Skin epidermis (tissue), 12 donors: ENCODE measurements at regions not wholly inside any gene's neighbourhood (a gene's known extent, or its start where the extent isn't known, plus 50 kb on each side); places are given as distances from the start of the nearest gene placed in this dataset.
A peak's percentile ranks its signal among the peaks of the same experiment; 100 is the strongest.

Experiments used
- H3K27ac ChIP-seq, 21 experiments: fragments of 200-600 bp; sonication (generic) in 11 of 21; one replicate each; pipeline ENCODE4 v1.5.0; 2020; ENCODE audit warnings: mild to moderate bottlenecking in 3 of 21, inconsistent platforms in 2 of 21, moderate library complexity in 2 of 21
- H3K4me3 ChIP-seq, 7 experiments: fragments of 200-600 bp; sonication (generic) in 2 of 7; one replicate each; pipeline ENCODE4 v1.5.0; 2020; ENCODE audit warnings: inconsistent platforms in 2 of 7, mild to moderate bottlenecking in 2 of 7, moderate library complexity in 1 of 7

DNA sequence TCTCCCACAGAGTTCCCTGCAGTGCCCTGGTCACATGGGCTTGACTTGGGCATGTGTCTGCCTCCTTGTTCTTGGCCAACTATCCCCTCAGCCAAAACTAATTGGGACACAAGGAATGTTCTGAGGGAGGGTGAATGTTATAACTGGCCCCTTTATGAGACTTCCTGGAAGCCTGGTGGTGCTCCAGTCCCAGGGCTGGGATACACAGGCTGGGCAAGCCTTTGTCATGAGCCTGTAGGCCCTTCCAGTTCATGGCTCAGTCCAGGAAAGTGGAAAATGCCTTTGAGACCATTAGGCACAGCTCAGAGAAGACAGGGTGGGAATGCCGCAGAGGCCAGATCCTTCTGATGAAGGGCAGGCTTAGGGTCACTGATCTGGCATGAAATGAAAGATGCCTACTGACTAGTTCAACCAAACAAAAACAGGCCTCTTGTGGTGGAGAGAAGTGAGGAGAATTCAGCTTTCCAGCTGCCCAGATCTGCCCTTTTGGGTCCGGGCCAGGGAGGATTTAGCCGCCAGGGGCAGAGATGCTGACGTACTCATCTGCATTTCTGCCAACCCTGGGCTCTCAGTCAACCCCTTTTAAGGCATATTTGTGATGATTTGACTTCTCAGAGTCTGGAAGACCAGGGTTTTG lies 961.5 kb downstream of the KCNMA1 start:
- Histone ChIP-seq H3K4me3 (no peak overlapping the region), H3K27ac (peak overlapping the region in 11 of 21 experiments; percentile 4 to 67 (median 42))

DNA sequence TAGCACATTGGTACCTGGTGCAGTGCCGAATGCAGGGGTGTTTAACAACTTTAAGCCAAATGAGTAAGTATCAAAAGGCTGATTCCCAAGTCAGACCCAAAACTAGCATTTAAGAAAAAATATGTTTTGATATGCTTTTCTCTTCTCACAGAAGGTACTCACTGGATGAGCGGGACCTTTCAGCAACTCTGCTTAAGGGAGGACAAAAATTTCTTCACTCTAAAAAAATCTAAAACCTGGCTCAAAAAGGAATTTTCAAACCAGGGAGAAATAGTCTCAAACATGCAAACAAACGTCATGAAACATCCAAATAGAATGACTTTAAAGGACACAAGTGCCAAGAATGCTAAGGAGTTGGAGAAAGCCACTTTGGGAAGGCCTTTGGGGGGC lies 962.1 kb downstream of the KCNMA1 start:
- no peak overlapping the region for H3K4me3 ChIP-seq
- peak overlapping the region in 8 of 21 experiments; percentile 8 to 67 (median 58) for H3K27ac ChIP-seq

DNA sequence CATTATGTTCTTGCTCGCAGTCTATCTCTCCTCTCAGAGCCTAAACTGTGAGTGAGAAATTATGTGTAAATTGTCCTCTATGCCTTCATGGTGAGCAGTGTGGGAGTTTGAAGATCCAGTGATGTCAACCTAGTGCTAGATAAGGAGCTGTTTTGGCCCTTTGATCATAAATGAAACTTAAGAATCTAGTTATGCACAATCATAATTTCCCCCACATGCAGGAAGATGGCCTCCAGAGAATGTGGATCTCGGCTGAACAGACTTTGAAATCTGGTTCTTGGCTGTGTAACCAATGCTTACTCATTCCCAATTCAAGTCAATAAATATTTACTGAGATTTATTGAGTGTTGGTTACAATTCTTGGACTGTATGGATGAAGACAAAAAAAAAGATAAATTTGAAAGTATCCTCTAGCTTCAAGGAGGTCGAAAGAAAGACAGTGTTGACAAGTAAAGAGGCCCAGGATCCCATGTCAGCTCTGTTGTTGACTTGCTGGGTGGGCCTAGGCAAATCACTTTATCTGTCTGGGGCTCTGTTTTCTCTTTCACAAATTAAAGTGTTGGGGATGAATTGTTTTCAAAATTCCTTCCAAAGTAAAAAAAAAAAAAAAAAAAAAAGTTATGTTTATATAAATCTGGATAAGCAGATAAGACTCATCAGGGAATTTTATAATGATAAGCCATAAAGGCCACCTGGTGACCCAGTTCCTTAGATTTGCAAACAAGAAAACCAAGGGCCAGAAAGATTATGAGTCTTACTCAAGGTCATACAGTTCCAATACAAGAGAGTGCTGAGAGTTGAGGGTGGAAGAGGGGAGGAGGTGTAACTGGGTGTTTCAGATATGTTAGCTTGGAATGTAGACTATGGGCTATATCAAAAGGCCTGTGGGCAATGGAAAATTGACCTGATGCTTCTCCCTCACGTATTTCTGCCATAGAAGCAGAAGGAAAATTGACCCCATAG lies 969.9 kb downstream of the KCNMA1 start:
- no peak overlapping the region for H3K4me3 ChIP-seq
- peak overlapping the region in 1 of 21 experiments; percentile 8 for H3K27ac ChIP-seq

DNA sequence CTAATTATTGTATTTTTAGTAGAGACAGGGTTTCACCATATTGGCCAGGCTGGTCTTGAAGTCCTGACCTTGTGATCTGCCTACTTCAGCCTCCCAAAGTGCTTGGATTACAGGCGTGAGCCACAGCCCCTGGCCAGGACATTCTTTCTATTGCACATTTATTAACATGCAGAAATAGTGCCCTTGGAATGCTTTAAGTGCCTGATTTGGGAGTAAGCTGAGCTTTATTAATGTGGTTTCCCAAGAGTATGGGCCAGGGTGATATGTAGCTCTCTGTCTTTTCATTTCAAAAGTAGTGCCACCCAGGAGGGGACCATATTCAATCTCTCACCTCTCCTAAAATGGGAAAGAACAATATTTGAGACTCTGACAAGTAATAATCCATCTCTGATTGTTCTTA lies 970.7 kb downstream of the KCNMA1 start:
- peak overlapping the region in 1 of 21 experiments; percentile 8 for H3K27ac ChIP-seq
- no peak overlapping the region for H3K4me3 ChIP-seq

DNA sequence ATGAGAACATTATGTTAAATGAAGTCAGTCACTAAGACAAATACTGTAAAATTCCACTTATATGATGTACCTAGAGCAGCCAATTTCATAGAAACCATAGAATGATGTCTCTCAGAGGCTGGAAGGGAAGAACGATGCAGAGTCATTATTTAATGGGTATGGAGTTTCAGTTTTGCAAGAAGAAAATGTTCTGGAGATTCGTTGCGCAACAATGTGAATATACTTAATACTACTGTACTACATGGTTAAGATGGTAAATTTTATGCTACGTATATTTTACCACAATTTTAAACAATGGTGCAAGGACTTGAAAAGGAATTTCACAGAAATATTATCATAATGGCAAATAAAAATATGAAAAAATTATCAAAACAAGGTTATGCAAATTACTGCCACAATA lies 972.6 kb downstream of the KCNMA1 start:
- H3K27ac ChIP-seq, result no peak overlapping the region
- H3K4me3 ChIP-seq, result no peak overlapping the region

DNA sequence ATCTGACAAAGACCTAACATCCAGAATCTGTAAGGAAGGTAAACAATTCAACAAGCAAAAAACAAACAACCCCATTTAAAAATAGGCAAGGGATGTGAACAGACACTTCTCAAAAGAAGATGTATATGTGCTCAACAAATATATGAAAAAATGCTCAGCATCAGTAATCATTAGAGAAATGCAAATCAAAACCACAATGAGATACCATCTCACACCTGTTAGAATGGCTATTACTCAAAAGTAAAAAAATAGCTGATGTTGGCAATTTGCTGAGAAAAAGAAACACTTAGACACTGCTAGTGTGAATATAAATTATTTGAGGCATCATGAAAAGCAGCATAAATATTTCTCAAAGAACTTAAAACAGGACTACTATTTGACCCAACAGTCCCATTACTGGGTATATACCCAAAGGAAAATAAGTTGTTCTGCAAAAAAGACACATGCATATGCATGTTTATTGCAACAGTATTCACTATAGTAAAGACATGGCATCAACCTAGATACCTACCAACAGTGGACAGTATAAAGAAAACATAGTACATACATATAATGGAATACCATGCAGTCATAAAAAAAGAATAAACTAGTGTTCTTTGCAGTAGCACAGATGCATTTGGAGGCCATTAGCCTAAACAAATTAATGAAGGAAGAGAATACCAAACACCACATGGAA lies 980.1 kb downstream of the KCNMA1 start:
- Histone ChIP-seq H3K4me3 (no peak overlapping the region), H3K27ac (no peak overlapping the region)

DNA sequence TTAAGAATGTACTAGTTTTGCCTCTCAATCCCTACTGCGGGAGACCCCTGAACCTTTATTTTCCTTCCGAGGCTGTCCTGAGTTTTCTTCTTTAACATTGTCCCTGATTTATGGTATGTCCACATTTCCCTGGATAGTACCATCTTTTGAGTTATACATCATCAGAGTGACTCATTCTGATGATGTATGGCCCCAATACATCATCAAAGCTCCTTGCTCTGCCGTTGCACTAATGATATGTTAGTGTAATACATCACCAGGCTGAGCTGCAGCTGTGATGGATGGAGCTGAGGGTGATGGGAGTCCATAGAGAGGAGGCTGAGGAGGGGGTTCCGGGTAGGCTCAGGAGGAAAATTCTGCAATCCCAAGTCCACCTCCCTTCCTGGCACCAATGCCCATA lies 986.5 kb downstream of the KCNMA1 start:
- Histone ChIP-seq H3K27ac (no peak overlapping the region), H3K4me3 (no peak overlapping the region)

DNA sequence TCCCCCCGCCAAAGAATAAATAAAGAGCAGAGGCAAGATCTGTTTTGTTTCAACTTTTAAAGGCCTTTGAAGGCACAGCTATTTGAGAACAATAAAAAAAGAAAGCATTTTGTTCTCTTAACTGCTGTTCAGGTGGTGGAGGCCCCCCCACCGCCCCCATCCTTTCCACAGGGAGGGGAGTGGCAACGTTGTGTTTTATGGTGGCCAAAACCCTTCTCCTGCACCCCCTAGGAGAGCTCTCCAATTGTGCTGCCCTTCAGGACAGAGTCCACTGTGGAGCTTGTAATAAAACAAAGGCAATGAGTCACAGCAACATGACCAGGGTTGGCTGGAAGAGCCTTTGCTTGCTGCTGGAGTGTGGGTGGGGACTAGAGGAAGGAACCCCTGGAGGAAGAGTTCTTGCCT lies 987.9 kb downstream of the KCNMA1 start:
- Histone ChIP-seq H3K4me3 (no peak overlapping the region), H3K27ac (peak overlapping the region in 4 of 21 experiments; percentile 8 to 49 (median 16))

DNA sequence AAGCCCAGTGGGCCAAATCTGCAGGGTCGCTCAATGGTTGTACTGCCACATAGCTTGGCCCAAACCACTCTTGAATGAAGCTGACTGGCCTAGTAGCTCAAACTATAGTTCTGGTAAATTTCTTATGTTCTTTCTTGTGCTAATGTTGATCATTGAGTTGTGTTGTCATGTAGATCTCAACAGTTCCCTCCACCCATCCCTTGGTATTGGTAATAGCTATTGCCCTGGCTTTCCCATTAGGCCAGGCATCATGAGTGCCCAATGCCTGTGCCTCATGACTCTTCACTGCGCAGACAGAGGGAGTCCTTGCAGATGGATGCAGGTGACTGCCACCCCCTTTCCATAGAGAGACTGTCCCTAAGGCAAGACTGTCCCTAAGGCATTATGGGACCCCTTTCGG lies 988.4 kb downstream of the KCNMA1 start:
- H3K27ac ChIP-seq, result peak overlapping the region in 4 of 21 experiments; percentile 8 to 49 (median 16)
- H3K4me3 ChIP-seq, result no peak overlapping the region

DNA sequence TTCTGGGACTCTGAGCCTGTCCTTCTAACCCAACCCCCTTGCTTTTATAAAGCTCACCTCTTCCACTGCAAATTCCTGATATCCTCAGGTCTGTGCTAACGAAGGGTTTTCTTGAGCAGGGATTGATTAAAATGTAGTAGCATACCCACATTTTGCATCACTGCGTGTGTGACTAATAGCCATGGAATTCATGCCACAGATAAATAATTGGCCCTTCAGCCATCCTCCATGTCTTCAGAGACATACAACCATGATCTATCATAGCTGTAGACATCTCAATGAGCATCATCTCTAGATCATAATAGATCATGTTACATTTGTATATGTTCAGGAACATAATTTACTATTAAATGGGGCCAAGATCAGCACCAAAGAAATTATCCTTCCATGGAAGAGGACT lies 990.3 kb downstream of the KCNMA1 start:
- Histone ChIP-seq H3K27ac (no peak overlapping the region), H3K4me3 (no peak overlapping the region)

DNA sequence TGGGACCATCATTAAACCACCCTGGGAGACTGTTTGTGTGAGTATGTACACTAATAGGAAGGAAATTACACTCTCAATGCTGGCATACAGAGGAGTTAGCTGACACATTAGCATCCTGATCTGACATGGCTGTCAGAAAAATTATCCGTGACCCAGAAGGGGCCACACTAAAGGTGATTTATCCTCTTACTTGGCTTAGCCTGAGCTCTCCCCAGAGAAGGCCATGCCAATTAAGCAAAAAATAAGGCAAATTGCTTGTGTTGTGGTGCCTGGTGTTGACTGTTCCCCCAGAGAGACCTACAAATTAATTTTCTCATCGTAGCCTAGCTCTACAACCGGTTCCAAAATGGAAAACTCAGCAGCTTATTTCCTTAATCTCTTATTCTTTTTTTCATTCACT lies 992.3 kb downstream of the KCNMA1 start:
- H3K4me3 ChIP-seq, result no peak overlapping the region
- H3K27ac ChIP-seq, result no peak overlapping the region

DNA sequence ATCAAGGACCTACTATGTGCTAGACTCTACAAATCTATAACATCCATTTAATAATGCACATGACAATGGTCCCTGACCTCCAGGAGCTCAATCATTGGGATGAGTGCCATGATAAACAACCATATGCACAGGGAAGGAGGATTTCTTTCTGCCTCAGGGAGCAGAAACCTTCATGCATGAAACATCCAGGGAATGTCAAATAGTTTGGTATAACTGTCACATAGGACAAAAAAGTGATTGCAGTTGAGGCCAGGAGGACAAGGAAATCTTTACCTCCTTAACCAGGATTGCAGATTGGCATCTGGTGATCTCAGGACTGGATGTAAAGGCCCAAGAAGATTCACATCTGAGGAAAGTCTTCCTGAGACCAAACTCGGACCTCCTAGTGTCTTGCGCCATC lies 993.1 kb downstream of the KCNMA1 start:
- Histone ChIP-seq H3K27ac (no peak overlapping the region), H3K4me3 (no peak overlapping the region)

DNA sequence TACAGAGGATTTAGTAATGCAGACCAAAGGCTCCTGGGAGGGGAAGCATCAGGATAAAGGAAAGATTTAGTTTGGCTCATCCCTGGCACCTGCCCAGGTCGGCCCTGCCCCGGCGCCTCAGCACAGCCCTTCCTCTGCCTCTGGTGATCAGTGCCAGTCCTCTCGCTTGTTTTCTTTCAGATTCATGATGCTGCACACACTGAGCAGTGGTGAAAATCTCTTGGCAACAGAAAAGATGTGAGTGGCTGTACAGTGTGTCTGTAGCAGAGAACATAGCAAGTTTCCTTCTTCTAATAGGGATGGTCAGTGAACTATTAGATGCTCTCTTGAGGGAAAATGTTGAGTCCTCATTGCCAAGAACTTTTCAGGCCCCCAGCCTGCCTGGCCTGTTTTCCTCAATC lies 994.1 kb downstream of the KCNMA1 start:
- no peak overlapping the region for H3K4me3 ChIP-seq
- no peak overlapping the region for H3K27ac ChIP-seq

DNA sequence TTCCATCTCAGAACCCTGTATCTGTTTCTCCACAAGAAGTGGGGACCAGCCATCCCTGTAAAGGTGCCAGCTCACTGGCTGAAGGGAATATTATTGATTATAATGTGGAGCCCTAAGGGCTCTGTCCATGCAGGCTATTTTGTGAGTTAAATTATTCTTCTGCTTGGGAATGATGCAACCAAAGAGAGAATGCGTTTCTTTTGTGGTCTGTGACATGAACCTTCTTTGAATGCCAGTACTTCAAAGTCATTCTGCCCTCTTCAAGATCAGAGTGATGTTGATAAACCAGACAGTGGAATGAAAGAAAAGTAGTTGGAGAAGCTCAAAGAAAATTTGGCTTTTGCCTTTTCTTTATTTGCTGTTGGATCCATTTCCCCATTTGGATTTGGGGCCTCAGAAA lies 995.2 kb downstream of the KCNMA1 start:
- Histone ChIP-seq H3K4me3 (no peak overlapping the region), H3K27ac (no peak overlapping the region)

DNA sequence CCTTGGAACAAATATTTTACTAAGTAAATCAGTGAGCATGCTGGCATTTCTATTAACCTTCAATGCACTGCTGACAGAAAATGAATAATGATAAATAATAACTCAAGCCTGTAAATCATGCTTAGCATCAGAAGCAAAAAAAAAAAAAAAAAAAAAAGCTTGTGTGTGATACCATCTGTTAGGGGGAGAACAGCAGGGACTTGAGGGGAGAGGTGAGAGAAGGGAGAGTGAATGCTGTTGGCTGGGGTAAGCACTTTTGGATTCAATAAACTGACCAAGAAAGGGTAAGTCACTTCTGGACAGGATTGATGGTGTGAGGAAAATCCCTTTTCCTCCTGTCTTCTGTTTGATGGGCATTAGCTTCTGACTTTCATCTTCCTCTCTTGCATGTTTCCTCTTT lies 996.4 kb downstream of the KCNMA1 start:
- H3K27ac ChIP-seq, result no peak overlapping the region
- no peak overlapping the region for H3K4me3 ChIP-seq

DNA sequence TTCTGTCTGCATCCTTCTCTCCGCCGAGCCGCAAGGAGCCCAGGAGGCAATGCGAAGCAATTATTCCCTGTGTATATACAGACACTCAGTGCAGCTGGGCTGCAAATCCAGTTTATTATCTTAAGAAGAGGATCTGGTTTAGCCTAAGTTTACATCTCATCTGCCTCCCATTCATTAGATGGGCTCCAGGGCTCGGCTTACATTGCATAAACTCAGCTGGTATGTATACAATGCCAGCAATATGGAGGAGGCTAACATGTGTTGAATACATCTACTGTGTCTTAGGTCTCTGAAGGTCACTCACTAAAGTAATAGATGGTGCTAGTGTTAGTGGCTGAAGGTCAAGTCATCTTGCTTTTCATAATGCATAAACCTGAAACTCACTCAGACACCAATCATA lies 996.8 kb downstream of the KCNMA1 start:
- no peak overlapping the region for H3K27ac ChIP-seq

DNA sequence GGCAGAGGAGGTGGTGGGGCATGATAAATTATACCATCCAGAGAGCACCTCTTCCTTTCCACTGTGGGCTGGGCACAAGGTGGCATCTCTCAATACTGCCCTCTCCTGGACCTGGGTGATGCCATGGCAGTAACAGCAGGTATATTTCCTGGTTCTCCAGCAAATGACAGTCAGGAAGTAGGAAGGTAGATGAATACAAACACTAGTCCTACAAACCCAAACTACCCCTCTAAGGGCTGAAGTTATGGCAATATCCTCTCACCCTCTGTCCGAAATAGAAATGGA lies 1004.9 kb downstream of the KCNMA1 start:
- no peak overlapping the region for H3K27ac ChIP-seq
- no peak overlapping the region for H3K4me3 ChIP-seq

More for the DNA sequence above, 996.8 kb downstream of the KCNMA1 start:
- H3K4me3 ChIP-seq, result no peak overlapping the region

DNA sequence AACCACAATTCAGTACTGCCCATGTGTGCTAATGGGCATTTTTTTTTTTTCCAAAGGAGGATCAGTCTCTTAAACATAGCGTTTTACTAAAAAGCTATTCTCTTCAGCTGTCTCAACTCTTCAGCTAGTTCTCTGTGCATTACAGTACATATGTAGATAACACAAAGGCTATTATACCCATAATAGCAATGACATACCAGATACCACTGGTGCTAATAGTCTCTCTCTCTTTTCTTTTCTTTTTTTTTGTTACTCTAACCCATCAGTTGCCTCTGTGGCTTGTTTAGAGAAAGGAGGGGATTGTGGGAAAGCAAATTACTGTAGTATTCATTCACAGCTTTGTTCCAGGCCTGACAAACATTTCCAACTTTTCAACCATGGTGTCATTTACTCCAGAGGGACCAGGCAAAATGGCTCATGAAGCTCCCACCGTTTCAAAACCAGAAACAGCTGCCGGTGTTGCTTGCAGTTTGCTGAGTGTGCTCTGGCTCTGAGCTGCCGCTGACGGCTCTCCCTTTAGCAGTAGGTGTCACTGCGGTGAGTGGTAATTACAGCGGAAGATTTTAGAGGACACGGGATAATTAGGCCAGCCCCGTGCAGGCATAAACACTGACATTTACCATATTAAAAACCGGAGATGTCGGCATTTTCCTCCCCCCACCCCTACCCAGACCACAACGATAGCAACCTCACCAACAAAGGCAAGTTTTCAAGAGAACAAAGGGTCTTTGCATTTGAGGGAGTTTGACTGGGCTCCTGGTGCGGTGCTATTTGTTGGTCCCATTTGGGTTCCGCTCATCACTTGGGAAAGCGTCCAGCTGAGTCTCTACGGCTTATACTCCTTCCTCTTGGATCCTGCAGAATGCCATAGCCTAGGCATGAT lies 1005.5 kb downstream of the KCNMA1 start:
- H3K27ac ChIP-seq, result no peak overlapping the region
- no peak overlapping the region for H3K4me3 ChIP-seq

DNA sequence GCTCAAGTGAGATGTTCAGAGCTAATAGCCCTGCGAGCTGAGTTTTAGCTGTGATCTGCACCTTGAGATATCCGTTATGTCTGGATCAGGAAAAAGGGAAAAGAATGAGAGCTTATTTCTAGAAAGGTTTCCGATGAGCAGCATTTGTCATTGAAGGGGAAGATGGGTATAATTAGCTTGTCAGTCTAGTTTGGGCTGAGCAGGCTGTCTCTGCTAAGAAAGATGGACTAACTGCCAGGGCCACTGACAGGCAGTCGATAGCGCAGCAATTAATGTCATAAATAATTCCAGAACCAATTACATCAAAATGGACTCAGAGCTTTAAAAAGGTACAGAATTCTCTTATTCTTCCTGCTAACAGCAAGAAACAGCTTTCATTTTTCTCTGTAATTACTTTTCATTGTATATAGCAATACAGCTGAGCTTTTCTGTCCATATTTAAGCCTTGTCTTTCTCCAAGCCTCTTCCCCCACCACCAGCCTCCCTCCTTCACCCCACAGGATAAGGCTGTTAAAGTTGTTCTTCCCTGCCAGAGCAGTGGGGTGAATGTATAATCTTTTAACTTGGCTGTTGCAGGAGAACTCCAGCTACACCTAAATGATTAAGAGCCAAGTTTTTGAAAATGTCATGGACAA lies 1006.5 kb downstream of the KCNMA1 start:
- Histone ChIP-seq H3K4me3 (no peak overlapping the region), H3K27ac (no peak overlapping the region)
